Neural progenitor cell (in vitro differentiated cells): ENCODE measurements at regions not wholly inside any gene's neighbourhood (a gene's known extent, or its start where the extent isn't known, plus 50 kb on each side); places are given as distances from the start of the nearest gene placed in this dataset.

Source experiments
- DNase-seq: peaks from one replicate; pipeline ENCODE4 v3.0.0-alpha.2; 2016; ENCODE audit warnings: low spot score
- H2AFZ ChIP-seq: fragments of 200-600 bp; sonication (generic); replicated peaks from 2 replicates; pipeline ENCODE4 v1.6.1; 2016; ENCODE audit warnings: antibody characterized with exemption
- H3F3A ChIP-seq: fragments of 200-600 bp; sonication (generic); 2 replicates; pipeline ENCODE4 v1.6.1; 2016; ENCODE audit warnings: antibody characterized with exemption, low read depth
- H3K27ac ChIP-seq: fragments of 200-600 bp; sonication (generic); 2 replicates; pipeline ENCODE4 v1.5.1; 2016; ENCODE audit warnings: mild to moderate bottlenecking
- H3K27me3 ChIP-seq: fragments of 200-600 bp; sonication (generic); 2 replicates; pipeline ENCODE4 v1.6.1; 2016; ENCODE audit warnings: mild to moderate bottlenecking, moderate library complexity
- H3K36me3 ChIP-seq: fragments of 200-600 bp; sonication (generic); 2 replicates; pipeline ENCODE4 v1.5.1; 2016
- H3K4me1 ChIP-seq: fragments of 200-600 bp; sonication (generic); 2 replicates; pipeline ENCODE4 v1.6.1; 2016; ENCODE audit warnings: mixed run types
- H3K4me2 ChIP-seq: fragments of 200-600 bp; sonication (generic); 2 replicates; pipeline ENCODE4 v1.6.1; 2016
- H3K4me3 ChIP-seq: fragments of 200-600 bp; sonication (generic); 2 replicates; pipeline ENCODE4 v1.5.1; 2016
- H3K79me2 ChIP-seq: fragments of 200-600 bp; sonication (generic); 2 replicates; pipeline ENCODE4 v1.6.1; 2016; ENCODE audit warnings: low read depth
- H3K9ac ChIP-seq: fragments of 200-600 bp; sonication (generic); 2 replicates; pipeline ENCODE4 v1.6.1; 2016
- H3K9me3 ChIP-seq: fragments of 200-600 bp; sonication (generic); 2 replicates; pipeline ENCODE4 v1.5.1; 2016; ENCODE audit warnings: low read depth
- H4K20me1 ChIP-seq: fragments of 200-600 bp; sonication (generic); 2 replicates; pipeline ENCODE4 v1.6.1; 2016; ENCODE audit warnings: low read depth
- H3K27ac Mint-ChIP-seq: 3 replicates; pipeline ENCODE4 v1.8.0; 2021; ENCODE audit warnings: mixed read lengths
- H3K27me3 Mint-ChIP-seq: 2 replicates; pipeline ENCODE4 v1.8.0; 2022; ENCODE audit warnings: low read depth, mild to moderate bottlenecking, inconsistent platforms, moderate library complexity, mixed read lengths; ENCODE audit not compliant: insufficient read depth
- H3K36me3 Mint-ChIP-seq: 3 replicates; pipeline ENCODE4 v1.8.0; 2021; ENCODE audit warnings: mixed read lengths
- H3K4me1 Mint-ChIP-seq: 3 replicates; pipeline ENCODE4 v1.8.0; 2021; ENCODE audit warnings: mixed read lengths
- H3K4me3 Mint-ChIP-seq: 3 replicates; pipeline ENCODE4 v1.8.0; 2021; ENCODE audit warnings: mild to moderate bottlenecking, moderate library complexity, mixed read lengths
- H3K9me3 Mint-ChIP-seq: 3 replicates; pipeline ENCODE4 v1.8.0; 2020; ENCODE audit warnings: mixed read lengths
- CTCF ChIP-seq: fragments of 200-600 bp; sonication (generic); IDR thresholded peaks from 2 replicates; pipeline ENCODE4 v1.5.1; 2017; ENCODE audit warnings: antibody characterized with exemption, mild to moderate bottlenecking
- EZH2 ChIP-seq: fragments of 200-600 bp; sonication (generic); IDR thresholded peaks from 2 replicates; pipeline ENCODE4 v1.6.1; 2017; ENCODE audit warnings: antibody characterized with exemption, mild to moderate bottlenecking, moderate library complexity
- EZH2phosphoT487 ChIP-seq: fragments of 200-600 bp; sonication (generic); IDR thresholded peaks from 2 replicates; pipeline ENCODE4 v1.6.1; 2017; ENCODE audit warnings: antibody characterized with exemption

GRCh38 chr3:5633960-5634359, 446.5 kb downstream of the EDEM1 start:
- no peak for DNase-seq
- Histone ChIP-seq H3K4me3 (no peak overlapping the region), H3K4me2 (no peak overlapping the region), H3K9ac (no peak overlapping the region), H3F3A (no peaks in the 10 kb centered on the region), H3K27ac (no peak overlapping the region), H3K79me2 (no peaks in the 10 kb centered on the region), H3K9me3 (no peaks in the 10 kb centered on the region), H3K4me1 (no peaks in the 10 kb centered on the region), H3K27me3 (no peaks in the 10 kb centered on the region), H2AFZ (no peak overlapping the region), H4K20me1 (no peaks in the 10 kb centered on the region), H3K36me3 (no peaks in the 10 kb centered on the region)
- Mint-ChIP-seq H3K9me3 (no peaks in the 10 kb centered on the region), H3K27ac (no peak overlapping the region), H3K27me3 (peaks cover 3% of the 10 kb centered on the region), H3K36me3 (no peaks in the 10 kb centered on the region), H3K4me3 (no peak overlapping the region), H3K4me1 (no peaks in the 10 kb centered on the region)
- TF ChIP-seq CTCF: no peak
- TF ChIP-seq EZH2phosphoT487: no peak
- no peak for TF ChIP-seq EZH2

- no peaks in the 10 kb centered on the region for H4K20me1 ChIP-seq
- no peak overlapping the region for H3K4me3 ChIP-seq
- TF ChIP-seq EZH2phosphoT487 (no peak), CTCF (no peak), EZH2 (no peak)
- no peaks in the 10 kb centered on the region for H3K9me3 ChIP-seq
- no peak overlapping the region for H2AFZ ChIP-seq
- H3F3A ChIP-seq: no peaks in the 10 kb centered on the region
- no peaks in the 10 kb centered on the region for H3K79me2 ChIP-seq
- H3K4me1 Mint-ChIP-seq: no peaks in the 10 kb centered on the region
- H3K4me3 Mint-ChIP-seq: no peak overlapping the region
- H3K9me3 Mint-ChIP-seq: no peaks in the 10 kb centered on the region
- H3K27ac ChIP-seq: no peak overlapping the region
- no peaks in the 10 kb centered on the region for H3K4me1 ChIP-seq
- H3K36me3 Mint-ChIP-seq: no peaks in the 10 kb centered on the region
- H3K27me3 Mint-ChIP-seq: peaks cover 2% of the 10 kb centered on the region
- DNase-seq: no peak
- no peak overlapping the region for H3K9ac ChIP-seq
- no peaks in the 10 kb centered on the region for H3K27me3 ChIP-seq
- no peak overlapping the region for H3K4me2 ChIP-seq
- H3K27ac Mint-ChIP-seq: no peak overlapping the region
- H3K36me3 ChIP-seq: no peaks in the 10 kb centered on the region
Observed at GRCh38 chr3:5634411-5634810, 446.9 kb downstream of the EDEM1 start.

GRCh38 chr3:5635746-5636145, 448.2 kb downstream of the EDEM1 start:
- Histone ChIP-seq H3K79me2 (no peaks in the 10 kb centered on the region), H2AFZ (no peak overlapping the region), H3K4me2 (no peak overlapping the region), H3K9ac (no peak overlapping the region), H4K20me1 (no peaks in the 10 kb centered on the region), H3K27me3 (no peaks in the 10 kb centered on the region), H3K4me3 (no peak overlapping the region), H3F3A (no peaks in the 10 kb centered on the region), H3K27ac (no peak overlapping the region), H3K4me1 (no peaks in the 10 kb centered on the region), H3K9me3 (no peaks in the 10 kb centered on the region), H3K36me3 (no peaks in the 10 kb centered on the region)
- no peak for DNase-seq
- Mint-ChIP-seq H3K27me3 (peaks cover 2% of the 10 kb centered on the region), H3K4me3 (no peak overlapping the region), H3K27ac (no peak overlapping the region), H3K9me3 (no peaks in the 10 kb centered on the region), H3K4me1 (no peaks in the 10 kb centered on the region), H3K36me3 (no peaks in the 10 kb centered on the region)
- TF ChIP-seq CTCF: no peak
- TF ChIP-seq EZH2: no peak
- no peak for TF ChIP-seq EZH2phosphoT487

- Histone ChIP-seq H2AFZ (no peak overlapping the region), H3K4me3 (no peak overlapping the region), H3K27ac (no peak overlapping the region), H3K4me2 (no peak overlapping the region), H3K36me3 (no peaks in the 10 kb centered on the region), H3K79me2 (no peaks in the 10 kb centered on the region), H3F3A (no peaks in the 10 kb centered on the region), H4K20me1 (no peaks in the 10 kb centered on the region), H3K4me1 (no peaks in the 10 kb centered on the region), H3K9me3 (no peaks in the 10 kb centered on the region), H3K27me3 (no peaks in the 10 kb centered on the region), H3K9ac (no peak overlapping the region)
- Mint-ChIP-seq H3K27me3 (peaks cover 2% of the 10 kb centered on the region), H3K27ac (no peak overlapping the region), H3K4me3 (no peak overlapping the region), H3K4me1 (no peaks in the 10 kb centered on the region), H3K9me3 (no peaks in the 10 kb centered on the region), H3K36me3 (no peaks in the 10 kb centered on the region)
- no peak for DNase-seq
- TF ChIP-seq EZH2 (no peak), CTCF (no peak), EZH2phosphoT487 (no peak)
Observed at GRCh38 chr3:5638550-5638949, 451.0 kb downstream of the EDEM1 start.
